Thyroid gland (tissue), 4 donors: ENCODE measurements at regions not wholly inside any gene's neighbourhood (a gene's known extent, or its start where the extent isn't known, plus 50 kb on each side); places are given as distances from the start of the nearest gene placed in this dataset.

ENCODE experiments used
- CTCF ChIP-seq, 6 experiments: fragments of 200-600 bp in 3 of 6; fragments of 450-650 bp in 3 of 6; sonication (generic) in 3 of 6; IDR thresholded peaks; one replicate each; pipeline ENCODE4 v1.5.1; 2016 to 2019; ENCODE audit warnings: antibody characterized with exemption in 6 of 6, mild to moderate bottlenecking in 2 of 6, inconsistent platforms in 1 of 6, moderate library complexity in 1 of 6
- POLR2A ChIP-seq, 2 donors: fragments of 450-650 bp; IDR thresholded peaks; one replicate each; pipeline ENCODE4 v1.6.1; 2017; ENCODE audit warnings: antibody characterized with exemption in 2 of 2, mild to moderate bottlenecking in 2 of 2, moderate library complexity in 1 of 2

GRCh38 chr1:212218911-212219310, 66.3 kb upstream of the PPP2R5A start:
- no peak for TF ChIP-seq POLR2A (IDR thresholded peaks at IDR 0.05)
- TF ChIP-seq CTCF (IDR thresholded peaks at IDR 0.05), result no peak
